ENCODE measurements at regions not wholly inside any gene's neighbourhood (a gene's known extent, or its start where the extent isn't known, plus 50 kb on each side); places are given as distances from the start of the nearest gene placed in this dataset.

DNA sequence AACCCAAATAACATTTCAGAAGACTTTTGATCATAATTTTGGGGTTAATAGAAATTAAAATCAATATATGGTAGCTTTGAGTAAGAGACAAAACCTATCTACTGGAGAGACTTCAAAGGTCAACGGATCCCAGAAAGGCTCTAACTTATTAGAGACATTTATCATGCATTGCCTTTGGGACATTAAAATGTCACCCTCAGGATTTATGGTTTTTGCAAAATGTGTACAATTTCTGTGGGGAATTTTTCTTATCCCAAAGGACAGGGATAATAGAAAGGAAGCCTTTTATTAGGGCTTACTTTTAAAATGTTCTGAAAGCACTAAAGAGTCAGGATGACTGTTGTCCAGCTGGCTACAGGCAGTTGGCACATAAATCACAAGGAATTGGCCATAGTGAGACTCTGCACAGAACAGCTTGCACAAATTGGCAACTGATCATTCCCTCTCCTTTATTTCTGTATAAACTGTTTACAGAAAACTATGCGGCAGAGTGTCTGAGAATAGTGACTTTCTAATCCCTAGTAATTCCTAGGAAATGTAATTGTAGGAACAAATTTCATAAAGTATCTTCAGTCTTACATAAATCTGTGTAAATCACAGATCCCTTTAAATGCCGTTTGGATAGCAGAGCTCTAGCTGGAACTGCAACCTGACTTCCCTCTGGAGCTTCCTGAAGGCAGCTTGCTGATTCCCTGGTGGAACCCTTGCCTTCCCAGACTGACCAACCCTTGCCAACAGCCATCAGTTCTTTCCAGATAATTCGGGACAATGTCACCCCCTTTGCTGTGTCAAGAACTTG is 201.1 kb upstream of the PREP start:
- no peak for DNase-seq

DNA sequence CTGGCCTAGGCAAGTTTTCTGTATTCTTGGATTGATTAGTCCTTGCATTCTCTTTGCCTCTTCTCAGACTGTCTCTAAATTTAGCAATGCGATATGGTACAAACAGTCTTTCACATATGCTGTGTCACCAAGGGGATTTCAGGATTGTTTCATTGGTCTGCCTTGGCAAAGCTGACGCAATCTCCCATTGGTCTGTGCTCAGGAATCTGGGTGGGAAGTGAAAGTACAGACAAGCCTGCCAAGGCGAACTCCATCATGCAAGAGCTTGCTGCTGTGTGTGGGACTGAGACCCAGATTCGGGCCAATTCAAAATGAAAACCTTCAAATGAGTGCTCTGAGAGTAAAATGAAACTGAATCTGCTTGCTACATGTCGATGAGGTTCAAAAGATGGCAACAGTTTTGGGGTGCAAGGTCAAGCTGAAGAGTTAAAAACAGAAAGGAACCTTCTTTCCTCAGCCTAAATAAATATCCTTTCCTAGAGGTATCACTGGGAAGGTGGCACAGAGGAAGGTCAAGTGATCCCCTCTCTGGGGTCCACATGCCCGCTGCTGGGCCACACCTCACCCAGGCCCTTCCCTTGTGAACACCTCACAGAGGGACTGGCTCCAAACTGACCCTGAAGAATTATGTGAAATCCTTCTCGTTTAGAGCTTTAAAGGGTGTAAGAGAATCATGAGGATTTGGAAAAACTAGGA is 198.8 kb upstream of the PREP start:
- peak; percentile 44 to 59 for DNase-seq

DNA sequence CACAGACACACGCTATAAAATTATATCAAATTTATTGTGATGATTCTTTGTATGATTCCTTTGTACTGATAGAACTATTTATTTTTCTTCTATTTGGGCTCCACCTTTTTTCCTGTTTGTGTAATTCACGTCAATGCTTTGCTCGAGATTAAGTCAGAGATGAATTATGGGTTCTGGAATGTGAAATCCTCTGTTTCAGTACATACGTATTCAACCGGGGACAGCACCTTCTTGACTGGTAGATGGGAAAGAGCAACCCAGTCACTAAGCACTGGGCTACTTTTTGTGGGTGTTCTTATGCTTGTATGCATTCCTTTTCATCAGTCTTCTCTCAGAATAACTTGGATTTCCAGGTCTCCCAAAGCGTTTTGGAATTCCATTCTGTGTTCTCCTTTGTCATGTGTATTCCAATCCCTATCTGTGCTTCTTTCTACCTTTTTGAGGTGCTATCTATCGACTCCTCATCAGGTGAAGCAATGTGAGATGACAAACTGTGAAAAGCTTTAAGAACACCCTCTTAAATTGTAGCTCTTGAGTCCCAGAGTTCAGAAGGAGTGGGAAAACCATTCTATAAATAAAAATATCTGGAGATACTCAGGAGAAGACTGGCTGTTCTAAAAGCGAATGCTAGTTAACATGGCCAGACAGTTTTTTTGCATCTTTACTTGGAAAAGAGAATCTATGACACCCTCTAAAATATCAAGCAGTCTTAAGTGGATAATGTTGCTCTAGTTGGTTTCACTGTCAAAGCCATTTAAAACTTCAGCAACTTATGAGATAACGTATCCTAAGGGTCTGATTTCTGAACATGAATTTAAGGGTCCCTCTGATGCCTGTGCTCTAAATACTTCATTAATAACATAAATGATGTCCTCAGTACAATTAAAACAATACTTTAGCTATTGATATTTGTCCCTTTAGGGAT is 197.7 kb upstream of the PREP start:
- DNase-seq: no peak

DNA sequence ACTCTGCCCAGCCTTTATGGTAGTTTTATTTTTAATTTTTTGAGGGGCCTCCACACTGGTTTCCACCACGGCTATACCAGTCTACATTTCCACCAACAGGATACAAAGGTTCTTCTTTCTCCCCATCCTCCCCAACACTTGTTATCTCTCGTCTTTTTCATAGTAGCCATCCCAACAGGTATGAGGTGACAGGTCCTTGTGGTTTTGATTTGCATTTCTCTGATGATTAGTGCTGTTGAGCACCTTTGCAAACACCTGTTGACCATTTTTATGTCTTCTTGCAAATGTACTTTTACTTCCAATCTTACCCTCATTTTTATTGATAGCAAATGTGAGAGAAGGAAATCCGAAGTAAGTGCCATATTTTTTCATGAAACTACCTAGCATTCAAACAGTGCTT is 195.4 kb upstream of the PREP start:
- no peak for DNase-seq

DNA sequence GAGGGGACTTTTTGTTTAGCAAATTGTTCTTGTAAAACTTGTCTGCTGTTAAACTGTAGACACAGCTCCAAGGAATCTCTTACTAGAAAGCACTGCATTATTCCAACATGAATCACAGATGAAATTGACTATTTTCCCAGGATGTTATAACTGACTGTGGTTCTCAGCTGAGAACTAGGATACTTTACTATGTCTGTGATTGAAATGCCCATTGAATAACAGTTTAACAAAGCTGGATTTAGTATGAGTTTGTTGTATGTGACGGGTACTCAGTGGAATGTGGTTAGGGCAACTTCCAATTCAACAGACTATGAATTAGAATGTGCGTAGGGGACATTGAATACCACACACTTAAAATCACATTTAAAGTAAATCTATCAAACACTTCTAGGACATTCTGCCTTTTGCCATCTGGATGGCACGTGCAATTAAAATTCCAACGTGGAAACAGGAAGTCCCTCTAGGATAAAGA is 193.4 kb upstream of the PREP start:
- no peak for DNase-seq

DNA sequence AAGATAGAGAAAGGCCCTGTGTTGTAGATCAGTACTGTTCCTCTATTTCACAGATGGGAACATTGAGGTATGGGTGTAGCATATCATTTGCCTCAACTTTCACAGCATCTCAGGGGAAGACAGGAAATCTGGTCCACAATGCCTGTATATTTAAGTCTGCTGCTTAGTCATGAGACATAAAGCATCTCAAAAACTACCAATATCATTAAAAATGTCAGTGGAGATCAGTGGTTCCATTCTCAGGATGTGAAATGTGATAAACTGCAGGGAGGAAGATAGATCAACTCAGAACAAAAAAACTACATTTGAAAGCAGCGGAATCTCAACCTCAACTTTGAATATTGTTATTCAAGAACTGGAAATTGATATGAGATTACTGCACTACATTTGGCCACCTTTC is 192.9 kb upstream of the PREP start:
- no peak for DNase-seq

DNA sequence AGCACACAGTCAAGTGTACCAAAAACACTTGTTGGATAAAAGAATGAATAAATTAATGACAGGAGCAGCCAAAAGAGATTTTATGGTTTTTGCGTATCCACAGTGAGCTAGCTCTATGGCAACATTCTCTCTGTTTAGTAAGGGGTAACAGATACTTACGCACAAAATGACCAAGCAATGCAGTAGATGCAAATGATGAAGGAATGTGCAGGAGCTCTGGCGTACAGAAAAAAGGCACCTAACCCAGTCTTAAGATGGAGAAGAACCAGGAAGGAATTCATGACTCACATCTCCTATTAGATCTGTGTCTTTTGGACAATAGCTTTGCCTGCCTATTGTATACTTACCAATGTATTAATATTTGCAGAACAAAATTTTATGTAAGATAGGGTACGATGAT is 191.9 kb upstream of the PREP start:
- no peak for DNase-seq

DNA sequence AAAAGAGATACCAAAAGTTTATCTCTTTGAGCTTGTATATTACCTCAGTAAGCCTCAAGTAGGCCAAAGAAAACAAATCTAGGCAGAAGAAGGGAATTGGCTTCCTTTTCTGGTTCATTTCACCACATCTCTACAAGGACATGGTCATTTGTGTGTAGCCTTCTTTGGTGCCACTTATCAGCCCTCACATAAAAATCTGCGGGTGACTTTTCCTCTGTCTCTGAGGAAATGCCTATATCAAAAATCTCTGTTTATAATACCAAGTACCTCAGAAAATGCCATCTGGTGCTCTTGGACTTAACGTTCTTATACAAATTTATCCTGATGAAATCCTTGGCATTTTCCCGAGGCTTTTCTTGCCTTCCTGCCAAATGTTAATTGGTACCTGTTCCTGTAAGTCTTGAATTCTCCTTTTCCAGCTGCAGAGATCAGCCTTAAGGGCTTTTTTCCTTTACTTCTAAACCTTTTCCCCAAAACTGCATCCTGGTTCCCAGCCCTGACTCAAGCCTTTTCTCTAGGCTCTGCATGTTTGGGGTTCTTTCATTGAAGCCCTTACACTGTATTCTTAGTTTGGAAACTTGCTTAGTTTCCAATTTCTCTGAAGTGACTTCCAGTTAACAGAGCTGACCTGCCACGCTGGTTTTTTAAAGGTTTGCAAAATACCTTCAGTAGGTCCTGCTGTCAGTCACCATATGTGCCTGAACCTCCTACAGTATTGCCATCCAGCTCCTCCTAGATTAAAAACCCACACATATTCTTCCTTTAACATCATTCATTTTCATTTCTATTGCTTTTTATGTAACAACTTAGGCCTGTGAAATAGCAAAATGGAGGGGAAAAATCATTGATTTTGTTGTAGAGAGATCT is 191.2 kb upstream of the PREP start:
- DNase-seq: no peak

DNA sequence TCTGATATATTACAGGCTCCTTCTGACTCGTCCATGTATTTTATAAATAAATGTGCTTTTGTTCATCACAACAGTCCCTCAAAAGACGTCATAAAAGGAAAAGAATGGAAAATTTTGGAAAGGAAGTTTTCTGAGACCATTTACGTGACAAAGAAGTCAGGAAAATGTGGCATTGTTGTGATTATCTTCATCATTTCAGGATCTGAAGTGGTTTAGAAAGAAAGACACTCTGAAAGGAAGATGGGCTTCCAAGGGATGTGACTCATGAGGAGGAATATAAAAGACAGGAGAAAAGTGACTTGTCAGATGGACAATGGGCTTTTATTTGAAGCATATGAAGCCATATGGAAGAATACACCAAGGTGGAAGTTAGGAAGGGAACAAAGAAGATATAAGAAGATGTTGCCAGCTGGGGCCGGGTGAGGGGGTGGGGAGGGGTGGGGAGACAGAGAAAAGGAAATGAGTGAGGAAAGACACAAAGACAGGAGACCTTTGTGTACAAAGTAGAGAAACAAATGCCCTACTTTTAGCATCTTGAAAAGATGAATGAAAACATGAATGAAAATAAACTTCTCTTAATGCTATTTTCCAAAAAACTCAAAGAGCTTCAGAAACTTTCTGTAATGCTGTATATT is 190.3 kb upstream of the PREP start:
- no peak for DNase-seq

DNA sequence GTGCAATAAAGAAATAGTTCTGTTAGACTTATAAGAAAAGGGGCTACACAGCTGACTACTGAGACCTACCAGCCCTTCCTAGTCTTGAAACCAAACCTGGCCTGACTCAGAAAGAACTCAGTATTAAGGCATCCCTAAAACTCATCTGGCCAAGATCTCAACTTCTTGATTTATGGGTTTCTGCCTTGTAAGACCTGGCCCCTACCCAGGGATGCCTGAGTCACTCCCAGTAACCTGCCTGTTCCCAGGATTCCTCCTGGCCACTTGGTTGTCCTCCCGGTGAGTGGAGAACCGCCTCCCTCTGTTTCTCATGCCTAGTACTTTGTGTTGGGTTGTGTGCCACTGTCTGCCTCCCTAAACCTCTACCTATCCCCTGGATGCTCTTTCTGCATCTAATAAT is 189.4 kb upstream of the PREP start:
- no peak for DNase-seq

DNA sequence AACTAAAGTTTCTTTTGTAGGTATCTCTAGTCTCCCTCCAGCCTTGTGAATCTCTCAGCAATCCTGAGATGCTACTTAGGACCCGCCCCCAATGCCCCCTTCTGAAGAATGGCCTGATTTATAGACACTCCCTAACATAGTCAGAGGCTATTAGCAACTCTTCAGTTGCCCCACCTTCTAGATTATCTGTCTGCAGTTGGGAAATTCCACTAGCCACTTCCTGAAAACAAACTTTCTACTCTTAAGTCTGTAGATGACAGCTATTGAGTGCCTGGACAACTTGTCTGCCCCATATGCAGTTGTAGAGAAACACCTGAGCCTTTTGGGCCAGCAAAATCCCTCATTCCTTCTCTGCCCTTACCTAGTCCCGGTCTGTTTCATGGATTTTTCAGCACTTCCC is 188.2 kb upstream of the PREP start:
- peak; percentile 9 to 46 for DNase-seq

DNA sequence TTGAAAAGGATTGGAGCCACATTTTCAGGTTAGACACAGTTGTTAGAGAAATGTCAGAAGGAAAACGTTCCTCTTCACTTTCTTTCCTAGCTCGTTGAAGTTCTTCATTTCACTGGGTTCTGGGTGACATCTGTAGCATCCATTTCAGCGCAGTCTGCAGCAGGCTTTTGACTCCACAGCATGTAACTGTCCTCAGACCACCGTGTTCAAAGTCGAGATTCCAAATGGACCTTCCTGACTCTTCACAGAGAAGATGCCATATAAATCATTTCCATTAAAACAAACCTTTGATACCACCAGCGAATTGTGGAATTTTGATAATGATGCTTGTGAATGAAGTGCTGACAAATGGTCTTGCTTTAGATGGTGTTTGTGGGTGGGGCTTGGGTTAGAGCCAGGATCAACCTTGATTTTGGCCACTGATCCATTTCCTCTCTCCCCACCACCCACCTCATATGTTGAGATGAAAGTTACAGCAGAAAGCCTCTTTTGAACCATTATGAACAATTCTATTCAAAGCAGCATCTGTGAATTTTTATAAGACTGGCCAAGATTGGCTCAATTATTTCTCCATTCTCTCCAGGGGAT is 185.3 kb upstream of the PREP start:
- no peak for DNase-seq

DNA sequence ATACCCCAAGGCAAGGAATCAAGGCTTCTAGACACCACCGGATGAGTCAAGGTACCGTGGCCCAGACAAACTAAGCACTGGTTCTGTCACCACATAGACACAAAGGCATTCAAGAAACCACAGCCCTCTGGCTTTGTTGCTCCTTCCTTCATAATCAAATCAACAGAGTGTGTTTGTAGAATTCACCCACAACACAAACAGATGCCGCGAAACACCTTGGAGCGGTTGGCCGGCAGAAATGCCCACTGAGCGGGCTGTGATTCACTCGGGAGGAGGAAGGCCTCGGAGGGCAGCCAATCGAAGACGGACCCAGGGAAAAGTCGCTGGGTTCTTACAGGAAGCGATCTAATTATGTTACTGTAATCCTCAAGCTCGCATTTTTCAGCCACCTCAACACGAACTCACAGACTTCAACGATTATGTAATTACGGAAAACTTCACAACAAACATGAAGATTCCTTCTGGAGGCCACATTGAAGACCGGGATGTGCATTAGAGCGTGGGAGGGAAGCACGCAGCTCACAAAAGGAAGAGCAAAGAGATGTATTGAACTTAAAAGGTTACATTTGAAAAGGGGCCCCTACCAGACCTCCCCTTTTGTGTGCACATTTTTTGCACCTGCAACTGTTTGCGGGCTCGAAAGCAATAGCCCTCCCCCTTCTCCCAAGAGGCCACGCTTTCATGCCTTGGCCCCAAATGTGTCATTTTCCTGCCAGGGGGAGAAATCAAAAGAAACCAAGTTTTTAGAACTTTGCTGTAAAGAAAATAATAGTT is 184.7 kb upstream of the PREP start:
- peak in 1 of 2 donors; percentile 11 for DNase-seq

DNA sequence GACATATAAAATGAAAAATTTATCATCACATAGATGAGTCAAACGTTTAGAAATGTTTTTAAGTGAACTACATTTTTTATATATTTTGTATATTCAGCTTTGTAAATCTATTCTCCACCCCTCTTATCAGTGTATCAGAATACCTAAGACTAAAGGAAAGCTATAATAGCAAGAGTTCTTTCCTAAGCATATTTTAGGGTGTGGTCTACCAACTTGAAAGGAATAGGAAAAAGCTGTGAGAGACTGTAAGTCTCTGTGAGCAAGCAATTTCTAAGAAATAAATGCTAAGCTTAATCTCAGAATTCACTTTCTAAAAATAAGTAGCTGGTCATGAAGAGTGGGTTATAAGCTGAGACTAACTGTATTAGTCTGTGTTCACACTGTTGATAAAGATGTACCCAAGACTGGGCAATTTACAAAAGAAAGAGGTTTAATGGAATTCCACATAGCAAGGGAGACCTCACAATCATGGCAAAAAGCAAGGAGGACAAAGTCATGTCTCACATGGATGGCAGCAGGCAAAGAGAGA is 175.4 kb upstream of the PREP start:
- DNase-seq: no peak

DNA sequence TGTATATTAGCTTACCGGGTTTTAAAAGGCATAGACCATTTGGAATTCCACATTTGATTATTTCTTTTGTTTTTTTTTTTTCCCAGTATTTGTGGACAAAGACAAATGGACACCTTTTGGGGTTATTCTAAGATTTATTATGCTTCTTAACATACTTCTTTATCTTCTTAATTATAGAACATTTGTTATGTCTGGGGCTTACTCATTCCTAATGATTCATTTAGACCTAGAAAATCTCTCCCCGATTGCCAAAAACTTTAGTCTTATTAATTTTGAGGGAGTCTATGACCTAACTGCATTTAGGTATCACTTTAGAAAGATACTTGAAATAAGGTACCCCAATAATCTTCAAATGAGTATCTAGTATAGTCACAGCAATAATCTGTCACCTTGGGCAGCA is 170.7 kb upstream of the PREP start:
- DNase-seq: no peak

DNA sequence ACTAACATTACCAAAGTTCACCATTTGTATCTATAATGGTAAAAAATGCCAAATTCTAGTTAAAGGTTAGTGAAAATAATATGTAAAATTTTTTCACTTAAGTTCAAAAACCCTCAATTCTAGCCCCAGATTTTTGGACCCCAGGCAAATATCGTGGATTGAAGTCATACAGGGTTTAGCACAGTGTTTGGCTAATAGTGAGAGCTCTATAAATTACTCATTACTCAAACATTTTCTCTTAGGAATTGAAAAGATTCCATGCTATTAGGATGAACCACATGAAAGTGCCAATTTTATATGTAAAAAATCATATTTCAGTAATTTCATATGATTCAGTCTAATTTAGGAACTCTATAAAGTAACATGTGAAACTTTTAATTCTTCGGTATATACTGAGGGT is 170.3 kb upstream of the PREP start:
- no peak for DNase-seq

DNA sequence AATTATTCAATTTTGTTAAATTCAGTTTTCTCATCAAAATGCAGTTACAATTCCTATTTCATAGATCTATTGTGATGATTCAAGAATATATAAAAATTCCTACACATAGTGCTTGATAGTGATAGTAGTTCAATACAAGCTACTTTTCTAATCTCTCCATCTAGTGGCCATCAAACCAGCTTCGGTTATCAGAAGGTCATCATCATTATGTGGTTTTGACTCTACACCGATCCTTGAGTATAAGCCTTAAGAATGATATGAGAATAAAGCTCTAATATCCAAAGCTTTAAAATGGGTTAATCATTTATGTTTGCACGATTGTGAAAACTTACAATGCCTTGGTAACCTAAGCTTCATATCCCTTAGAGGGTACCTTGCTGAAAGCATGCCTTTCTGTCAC is 167.5 kb upstream of the PREP start:
- DNase-seq: no peak

DNA sequence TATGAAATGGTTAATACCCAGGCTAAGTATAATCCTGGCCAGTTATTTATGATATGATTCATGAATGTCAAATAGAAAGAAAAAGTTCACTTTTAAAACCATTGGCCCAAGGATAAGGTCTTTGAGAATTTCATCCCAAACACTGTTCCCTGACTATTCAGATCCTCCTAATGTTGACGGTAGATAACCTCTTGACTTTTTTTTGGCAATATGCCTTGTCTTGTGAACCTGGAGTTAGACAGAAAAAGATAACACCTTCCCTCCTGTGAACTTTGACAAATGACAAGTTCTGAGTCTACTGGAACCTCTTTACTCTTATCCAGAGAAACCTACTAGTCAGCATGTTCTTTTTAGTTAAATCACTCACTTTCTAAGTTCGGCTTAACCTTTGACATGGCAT is 166.8 kb upstream of the PREP start:
- no peak for DNase-seq

DNA sequence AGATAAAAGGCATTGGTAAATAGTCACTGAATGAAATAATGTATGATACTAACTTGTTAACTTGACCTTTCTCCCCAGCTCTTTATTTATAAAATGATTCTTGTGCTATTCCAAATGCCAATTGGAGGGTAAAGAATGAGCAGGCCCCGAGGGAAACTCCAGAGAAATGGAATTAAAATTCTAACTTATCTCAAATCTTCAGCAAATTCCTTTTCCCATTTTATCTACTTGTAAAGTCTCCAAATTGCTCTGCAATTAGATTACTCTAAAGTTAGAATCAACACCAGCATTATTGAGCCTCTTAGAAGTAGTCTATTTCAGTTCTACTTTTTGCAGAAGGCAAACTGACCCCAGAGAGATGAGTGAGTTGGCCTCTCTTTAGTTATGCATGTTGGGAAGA is 165.9 kb upstream of the PREP start:
- DNase-seq: no peak

DNA sequence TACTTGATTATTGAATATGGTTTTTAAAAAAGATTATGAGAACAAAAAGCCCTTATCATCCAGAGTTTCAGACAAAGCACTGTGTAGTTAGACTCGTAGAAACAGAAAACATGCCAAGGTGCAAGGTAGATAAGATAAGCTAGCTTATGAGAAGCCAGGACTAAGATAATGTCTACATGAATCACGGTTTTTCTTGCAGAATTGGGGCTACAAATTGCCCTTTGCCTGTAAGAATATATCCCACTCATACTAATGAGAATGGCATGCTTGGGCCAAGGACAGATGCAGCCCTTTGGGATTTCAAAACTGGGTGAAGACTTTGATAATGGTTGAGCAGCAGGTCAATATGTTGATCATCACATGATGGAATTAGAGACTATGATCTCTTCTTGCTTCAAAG is 165.3 kb upstream of the PREP start:
- DNase-seq: no peak
